ENCODE measurements at regions not wholly inside any gene's neighbourhood (a gene's known extent, or its start where the extent isn't known, plus 50 kb on each side); places are given as distances from the start of the nearest gene placed in this dataset.
A peak's percentile ranks its signal among the peaks of the same experiment; 100 is the strongest.

- Histone ChIP-seq H3K4me1 (replicated peaks in 1 of 4; ENCODE audit: control insufficient read depth in 3 of 4, insufficient read depth in 4 of 4, low read length in 3 of 4) (0 out of 7 replicates have a peak, but pooled peaks cover 0 to 4% (median 0%) of the 10 kb centered on the region in 4 experiments), H2BK120ac (replicated peaks; ENCODE audit: low read depth, low read length) (no peak overlapping the region), H2BK5ac (ENCODE audit: low read depth, low read length) (no peak overlapping the region), H4K8ac (ENCODE audit: extremely low read depth, insufficient read depth, low read length) (no peak overlapping the region), H3K4ac (replicated peaks; ENCODE audit: insufficient read length, low read depth, low read length) (no peak overlapping the region), H3K27me3 (replicated peaks in 1 of 4; ENCODE audit: control insufficient read depth in 3 of 4, extremely low read depth in 1 of 4, insufficient read depth in 3 of 4, low read length in 3 of 4) (no peaks in the 10 kb centered on the region), H2AFZ (ENCODE audit: low read length) (peak overlapping the region; percentile 49; the same call in 1 of the 2 replicates), H2BK20ac (ENCODE audit: low read length) (no peak overlapping the region), H2AK5ac (ENCODE audit: low read depth, low read length) (no peak overlapping the region), H3K79me2 (ENCODE audit: control insufficient read depth in 1 of 2, insufficient read depth in 2 of 2, low read length in 2 of 2) (no peaks in the 10 kb centered on the region), H3K36me3 (ENCODE audit: control insufficient read depth in 2 of 4, insufficient read depth in 4 of 4, low read length in 3 of 4) (no peaks in the 10 kb centered on the region), H3K4me3 (ENCODE audit: extremely low read depth in 1 of 4, insufficient read depth in 2 of 4, low read depth in 3 of 4, low read length in 4 of 4) (no peak overlapping the region), H4K20me1 (replicated peaks in 1 of 2; ENCODE audit: control insufficient read depth in 1 of 2, insufficient read depth in 2 of 2, low read length in 2 of 2) (no peaks in the 10 kb centered on the region), H3K18ac (ENCODE audit: extremely low read depth, low read length) (no peak overlapping the region; the same call in 1 of the 2 replicates), H3K56ac (replicated peaks; ENCODE audit: insufficient read length, low read depth, low read length) (no peak overlapping the region), H3K23ac (ENCODE audit: insufficient read length) (no peak overlapping the region), H3K14ac (ENCODE audit: insufficient read length) (no peak overlapping the region), H3K23me2 (ENCODE audit: low read depth, low read length) (no peaks in the 10 kb centered on the region; the same call in 1 of the 2 replicates), H2BK12ac (ENCODE audit: low read depth, low read length) (no peak overlapping the region), H4K5ac (ENCODE audit: insufficient read length, low read depth, low read length) (no peak overlapping the region), H3K9me3 (ENCODE audit: insufficient read depth in 2 of 2, low read depth in 1 of 2, low read length in 1 of 2) (peaks cover 0 to 5% of the 10 kb centered on the region in 2 experiments; a peak in 1 of 4 replicates), H3K9ac (replicated peaks in 1 of 4; ENCODE audit: extremely low read depth in 1 of 4, low read depth in 3 of 4, low read length in 3 of 4) (no peak overlapping the region), H3K4me2 (ENCODE audit: insufficient read depth in 1 of 2, low read depth in 2 of 2, low read length in 2 of 2) (no peak overlapping the region), H3K27ac (ENCODE audit: low read depth, low read length) (no peak overlapping the region), H2BK15ac (ENCODE audit: low read length) (no peak overlapping the region), H4K91ac (replicated peaks; ENCODE audit: insufficient read length, low read length) (no peak overlapping the region), H3K79me1 (ENCODE audit: low read depth, low read length) (no peaks in the 10 kb centered on the region)
- ChIA-PET POLR2A (ENCODE audit: partially characterized antibody) (no interaction called here), CTCF (ENCODE audit: partially characterized antibody) (interaction anchor here (0.5 to 1.4 kb wide), 2 partner anchors 34 to 379 kb away, joined by 3 read pairs; no protein-coding TSS in a partner anchor)
- FAIRE-seq: no peak
- 87% methylated on average over 1 of the region's 1 CpG; no CpG with 5 or more reads in 1 of the 2 experiments for WGBS, 2 experiments (ENCODE audit: extremely low coverage in 1 of 2, insufficient coverage in 1 of 2, insufficient read length in 1 of 2, insufficient replicate concordance in 2 of 2, low coverage in 1 of 2, low lambda C conversion rate in 2 of 2, missing lambda C conversion rate in 1 of 2)
- DNase-seq (ENCODE audit: low read depth in 1 of 2, low spot score in 2 of 2): no peak
- TF ChIP-seq MAFK (IDR thresholded peaks at IDR 0.05; ENCODE audit: low read depth, low read length) (no peak), EP300 (IDR thresholded peaks at IDR 0.05; ENCODE audit: borderline replicate concordance in 1 of 2, low read depth in 2 of 2, low read length in 2 of 2) (no peak), RBBP5 (IDR thresholded peaks at IDR 0.05; ENCODE audit: borderline replicate concordance, low read depth, low read length) (no peak), TCF12 (IDR thresholded peaks at IDR 0.05; ENCODE audit: low read depth, low read length) (no peak), CEBPB (IDR thresholded peaks at IDR 0.05; ENCODE audit: low read depth, low read length) (no peak), BCL11A (IDR thresholded peaks at IDR 0.05; ENCODE audit: low read depth in 2 of 2, low read length in 2 of 2) (no peak), HDAC2 (IDR thresholded peaks at IDR 0.05; ENCODE audit: borderline replicate concordance in 1 of 2, low read depth in 2 of 2, low read length in 2 of 2) (no peak), RXRA (IDR thresholded peaks at IDR 0.05; ENCODE audit: insufficient read depth, low read depth, low read length) (no peak), GABPA (IDR thresholded peaks at IDR 0.05; ENCODE audit: borderline replicate concordance, insufficient read depth, low read length) (no peak), CHD2 (IDR thresholded peaks at IDR 0.05; ENCODE audit: low read length) (no peak), EGR1 (IDR thresholded peaks at IDR 0.05; ENCODE audit: borderline replicate concordance, low read depth, low read length) (no peak)
These were observed 1093.6 kb upstream of the AUTS2 start for GRCh38 chr7:68504716-68505115.

Measured in H1 (cell line).